Peyer's patch (tissue), 4 donors: ENCODE measurements at regions not wholly inside any gene's neighbourhood (a gene's known extent, or its start where the extent isn't known, plus 50 kb on each side); places are given as distances from the start of the nearest gene placed in this dataset.

Experiments used
- POLR2A ChIP-seq, 2 donors: fragments of 450-650 bp; IDR thresholded peaks; one replicate each; pipeline ENCODE4 v1.5.1; 2017; ENCODE audit warnings: antibody characterized with exemption in 2 of 2, mild to moderate bottlenecking in 2 of 2, moderate library complexity in 2 of 2
- TF ChIP-seq, protein P1 (sequence below), 6 experiments: fragments of 450-650 bp in 4 of 6; fragments of 200-600 bp in 2 of 6; sonication (generic) in 1 of 6; IDR thresholded peaks; one replicate each; pipeline ENCODE4 v1.5.1; 2017 to 2019; ENCODE audit warnings: antibody characterized with exemption in 6 of 6, mild to moderate bottlenecking in 3 of 6, moderate library complexity in 1 of 6

- TF ChIP-seq, protein P1, sequence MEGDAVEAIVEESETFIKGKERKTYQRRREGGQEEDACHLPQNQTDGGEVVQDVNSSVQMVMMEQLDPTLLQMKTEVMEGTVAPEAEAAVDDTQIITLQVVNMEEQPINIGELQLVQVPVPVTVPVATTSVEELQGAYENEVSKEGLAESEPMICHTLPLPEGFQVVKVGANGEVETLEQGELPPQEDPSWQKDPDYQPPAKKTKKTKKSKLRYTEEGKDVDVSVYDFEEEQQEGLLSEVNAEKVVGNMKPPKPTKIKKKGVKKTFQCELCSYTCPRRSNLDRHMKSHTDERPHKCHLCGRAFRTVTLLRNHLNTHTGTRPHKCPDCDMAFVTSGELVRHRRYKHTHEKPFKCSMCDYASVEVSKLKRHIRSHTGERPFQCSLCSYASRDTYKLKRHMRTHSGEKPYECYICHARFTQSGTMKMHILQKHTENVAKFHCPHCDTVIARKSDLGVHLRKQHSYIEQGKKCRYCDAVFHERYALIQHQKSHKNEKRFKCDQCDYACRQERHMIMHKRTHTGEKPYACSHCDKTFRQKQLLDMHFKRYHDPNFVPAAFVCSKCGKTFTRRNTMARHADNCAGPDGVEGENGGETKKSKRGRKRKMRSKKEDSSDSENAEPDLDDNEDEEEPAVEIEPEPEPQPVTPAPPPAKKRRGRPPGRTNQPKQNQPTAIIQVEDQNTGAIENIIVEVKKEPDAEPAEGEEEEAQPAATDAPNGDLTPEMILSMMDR (IDR thresholded peaks at IDR 0.05): no peak
- no peak for TF ChIP-seq POLR2A (IDR thresholded peaks at IDR 0.05)
Observed at GRCh38 chr13:96904232-96904631, 90.0 kb downstream of the OXGR1 start.
